ENCODE measurements at regions not wholly inside any gene's neighbourhood (a gene's known extent, or its start where the extent isn't known, plus 50 kb on each side); places are given as distances from the start of the nearest gene placed in this dataset.

DNA sequence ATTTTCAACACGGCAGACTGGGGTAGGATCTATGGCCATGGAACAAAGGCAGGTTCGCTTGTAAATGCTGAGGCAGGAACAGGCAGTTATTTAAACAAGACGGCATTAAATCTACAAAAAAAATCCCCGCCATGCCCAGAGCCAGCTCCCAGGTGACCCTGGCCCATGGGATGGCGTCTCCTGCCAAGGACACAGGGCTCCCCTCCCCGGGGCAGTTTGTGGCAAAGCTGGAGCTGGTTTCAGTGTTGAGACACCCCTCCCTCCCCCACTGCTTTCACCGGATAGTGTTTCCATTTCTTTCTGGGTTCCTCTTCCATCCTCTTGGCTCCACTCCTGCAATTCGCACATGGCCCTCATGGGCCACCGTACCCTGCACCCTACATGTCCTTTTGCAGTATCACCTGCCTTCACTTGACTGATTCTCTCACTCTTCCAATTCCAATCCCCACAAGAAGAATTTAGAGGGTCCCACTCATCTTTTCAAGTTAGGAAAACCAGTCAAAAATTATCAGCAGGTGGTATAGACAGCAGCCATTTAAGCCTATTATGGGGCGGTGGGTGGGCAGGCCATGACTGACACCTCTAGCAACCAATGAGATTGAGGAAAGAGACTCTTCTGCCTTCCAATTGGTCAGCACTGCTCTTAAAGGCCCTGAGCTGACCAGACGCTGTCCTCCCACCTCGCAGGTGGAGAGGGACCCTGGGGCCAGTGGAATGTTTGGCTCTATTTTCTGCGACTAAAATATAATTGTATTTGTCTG lies 52.0 kb downstream of the OLIG1 start:
- no peak for DNase-seq
- Histone ChIP-seq H3K27ac (no peak overlapping the region), H3K4me3 (no peak overlapping the region), H3K9me3 (no peaks in the 10 kb centered on the region), H3K4me1 (peaks cover 0 to under 1% (median under 1%) of the 10 kb centered on the region in 6 donors), H3K36me3 (no peaks in the 10 kb centered on the region), H3K27me3 (replicated peaks in 1 of 7) (peaks cover 0 to 48% (median 0%) of the 10 kb centered on the region in 7 donors)
- intact Hi-C loops (cut with DNase I; ENCODE audit: low total_unique reads) = no loop called here
- TF ChIP-seq POLR2AphosphoS5 (IDR thresholded peaks at IDR 0.05) (no peak), CTCF (IDR thresholded peaks at IDR 0.05 in 8 of 11, conservative IDR thresholded peaks at IDR 0.05 in 3 of 11) (no peak)
- WGBS, 5 donors = 79 to 86% (median 84%) methylated on average over 13 of the region's 13 CpGs

- Histone ChIP-seq H3K4me1 (peaks cover 0 to 7% (median 3%) of the 10 kb centered on the region in 6 donors), H3K27ac (no peak overlapping the region), H3K36me3 (no peaks in the 10 kb centered on the region), H3K27me3 (replicated peaks in 1 of 7) (peaks cover 0 to 51% (median 0%) of the 10 kb centered on the region in 7 donors), H3K9me3 (no peaks in the 10 kb centered on the region), H3K4me3 (no peak overlapping the region)
- no peak for TF ChIP-seq POLR2AphosphoS5 (IDR thresholded peaks at IDR 0.05)
- no peak for TF ChIP-seq CTCF (IDR thresholded peaks at IDR 0.05 in 8 of 11, conservative IDR thresholded peaks at IDR 0.05 in 3 of 11)
- no peak for TF ChIP-seq POLR2A (IDR thresholded peaks at IDR 0.05)
- intact Hi-C loops (cut with DNase I; ENCODE audit: low total_unique reads) = no loop called here
- DNase-seq = no peak
- WGBS, 5 donors = 85 to 95% (median 91%) methylated on average over 6 of the region's 6 CpGs
Observed at GRCh38 chr21:33122507-33122906, 52.6 kb downstream of the OLIG1 start.

- no peaks in the 10 kb centered on the region for H3K36me3 ChIP-seq
- H3K27me3 ChIP-seq (replicated peaks in 1 of 7) = peaks cover 0 to 54% (median 0%) of the 10 kb centered on the region in 7 donors
- DNase-seq = no peak
- TF ChIP-seq POLR2AphosphoS5 (IDR thresholded peaks at IDR 0.05) = no peak
- no peak for TF ChIP-seq POLR2A (IDR thresholded peaks at IDR 0.05)
- TF ChIP-seq CTCF (IDR thresholded peaks at IDR 0.05 in 8 of 11, conservative IDR thresholded peaks at IDR 0.05 in 3 of 11) = no peak
- H3K4me1 ChIP-seq = peaks cover 0 to 13% (median 3%) of the 10 kb centered on the region in 6 donors
- no peak overlapping the region for H3K27ac ChIP-seq
- intact Hi-C loops (cut with DNase I; ENCODE audit: low total_unique reads) = no loop called here
- no peak overlapping the region for H3K4me3 ChIP-seq
- no peaks in the 10 kb centered on the region for H3K9me3 ChIP-seq
- WGBS, 5 donors = 57 to 81% (median 71%) methylated on average over 8 of the region's 8 CpGs
Observed at GRCh38 chr21:33123374-33124123, 53.6 kb downstream of the OLIG1 start.

GRCh38 chr21:33124889-33125288 lies 54.9 kb downstream of the OLIG1 start:
- 42 to 67% (median 52%) methylated on average over 7 of the region's 7 CpGs for WGBS, 5 donors
- Histone ChIP-seq H3K36me3 (no peaks in the 10 kb centered on the region), H3K27me3 (replicated peaks in 1 of 7) (peaks cover 0 to 56% (median 0%) of the 10 kb centered on the region in 7 donors), H3K4me3 (no peak overlapping the region), H3K4me1 (peaks cover 0 to 13% (median 3%) of the 10 kb centered on the region in 6 donors), H3K9me3 (no peaks in the 10 kb centered on the region), H3K27ac (no peak overlapping the region)
- DNase-seq = no peak
- intact Hi-C loops (cut with DNase I; ENCODE audit: low total_unique reads) = loop anchor here (5.0 kb wide), 1 partner anchor 183 kb away; no protein-coding TSS in a partner anchor
- TF ChIP-seq POLR2A (IDR thresholded peaks at IDR 0.05) (no peak), POLR2AphosphoS5 (IDR thresholded peaks at IDR 0.05) (no peak), CTCF (IDR thresholded peaks at IDR 0.05 in 8 of 11, conservative IDR thresholded peaks at IDR 0.05 in 3 of 11) (no peak)
